H1 (cell line): ENCODE measurements at regions not wholly inside any gene's neighbourhood (a gene's known extent, or its start where the extent isn't known, plus 50 kb on each side); places are given as distances from the start of the nearest gene placed in this dataset.

Experiments used
- CTCF ChIP-seq, 3 experiments: IDR thresholded peaks; 1 replicate in 2 of 3; 2 replicates in 1 of 3; pipeline versions ENCODE4 v1.5.1 to v1.6.1; 2011; ENCODE audit warnings: low read length in 3 of 3, mild to moderate bottlenecking in 3 of 3, inconsistent platforms in 2 of 3, low read depth in 1 of 3, moderate library complexity in 1 of 3; ENCODE audit not compliant: insufficient read depth in 1 of 3; ENCODE audit errors: control extremely low read depth in 1 of 3
- EZH2 ChIP-seq: fragments of 200-600 bp; sonication (generic); IDR thresholded peaks from 2 replicates; pipeline ENCODE4 v1.7.1; 2012; ENCODE audit warnings: low read depth, mild to moderate bottlenecking, moderate library complexity, low read length, inconsistent platforms; ENCODE audit not compliant: severe bottlenecking
- GABPA ChIP-seq: IDR thresholded peaks from 2 replicates; pipeline ENCODE4 v1.6.1; 2011; ENCODE audit warnings: mild to moderate bottlenecking, low read length, moderate library complexity, borderline replicate concordance; ENCODE audit not compliant: insufficient read depth
- JUND ChIP-seq: IDR thresholded peaks from 2 replicates; pipeline ENCODE4 v1.6.1; 2011; ENCODE audit warnings: mild to moderate bottlenecking, improper control_type of control experiment, low read length
- MAFK ChIP-seq: IDR thresholded peaks from 2 replicates; pipeline ENCODE4 v1.6.1; 2012; ENCODE audit warnings: low read depth, mild to moderate bottlenecking, improper control_type of control experiment, low read length
- POLR2A ChIP-seq, 2 experiments: IDR thresholded peaks; 1 replicate in 1 of 2; 2 replicates in 1 of 2; pipeline ENCODE4 v1.6.1; 2011; ENCODE audit warnings: low read depth in 2 of 2, low read length in 2 of 2, mild to moderate bottlenecking in 2 of 2; ENCODE audit errors: control extremely low read depth in 1 of 2
- RBBP5 ChIP-seq: IDR thresholded peaks from 2 replicates; pipeline ENCODE4 v1.7.1; 2012; ENCODE audit warnings: low read depth, mild to moderate bottlenecking, inconsistent platforms, low read length, moderate library complexity, borderline replicate concordance
- RNF2 ChIP-seq: fragments of 200-900, 300-1000 bp; sonication (generic); IDR thresholded peaks from 2 replicates; pipeline ENCODE4 v1.7.1; 2016; ENCODE audit warnings: borderline replicate concordance, low read depth, mild to moderate bottlenecking, antibody characterized with exemption, low read length; ENCODE audit not compliant: poor library complexity, severe bottlenecking; ENCODE audit errors: missing control alignments
- USF2 ChIP-seq: IDR thresholded peaks from 2 replicates; pipeline ENCODE4 v1.6.1; 2011; ENCODE audit warnings: low read length, improper control_type of control experiment

- TF ChIP-seq EZH2 (no peak), CTCF (IDR thresholded peaks at IDR 0.05; ENCODE audit: control extremely low read depth in 1 of 3, insufficient read depth in 1 of 3, low read depth in 1 of 3, low read length in 3 of 3) (no peak), MAFK (no peak), RBBP5 (no peak), JUND (no peak), RNF2 (no peak), GABPA (no peak), USF2 (no peak), POLR2A (IDR thresholded peaks at IDR 0.05; ENCODE audit: control extremely low read depth in 1 of 2, low read depth in 2 of 2, low read length in 2 of 2) (no peak)
These were observed 144.3 kb upstream of the INHBA start for GRCh38 chr7:41847151-41847550.
